ENCODE measurements at regions not wholly inside any gene's neighbourhood (a gene's known extent, or its start where the extent isn't known, plus 50 kb on each side); places are given as distances from the start of the nearest gene placed in this dataset.

DNA sequence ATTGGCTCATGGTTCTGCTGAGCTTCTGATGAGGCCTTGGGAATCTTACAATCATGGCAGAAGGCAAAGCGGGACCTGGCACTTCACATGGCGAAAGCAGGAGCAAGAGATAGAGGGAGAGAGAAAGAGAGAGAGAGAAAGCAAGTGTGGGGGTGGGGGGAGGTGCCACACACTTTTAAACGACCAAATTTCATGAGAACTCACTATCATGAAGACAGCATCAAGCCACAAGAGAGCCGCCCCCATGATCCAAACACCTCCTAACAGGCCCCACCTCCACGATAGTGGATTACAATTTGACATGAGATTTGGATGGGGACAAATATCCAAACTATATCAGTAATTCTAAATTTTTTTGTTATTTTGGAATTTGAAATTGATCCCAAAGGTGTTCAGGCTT, 553.9 kb downstream of the PRR16 start:
- H3K4me3 ChIP-seq (ENCODE audit: low read depth, poor library complexity, severe bottlenecking) = no peak overlapping the region
- intact Hi-C loops (cut with DNase I; ENCODE audit: low total_unique reads) = no loop called here
- TF ChIP-seq, protein P1, sequence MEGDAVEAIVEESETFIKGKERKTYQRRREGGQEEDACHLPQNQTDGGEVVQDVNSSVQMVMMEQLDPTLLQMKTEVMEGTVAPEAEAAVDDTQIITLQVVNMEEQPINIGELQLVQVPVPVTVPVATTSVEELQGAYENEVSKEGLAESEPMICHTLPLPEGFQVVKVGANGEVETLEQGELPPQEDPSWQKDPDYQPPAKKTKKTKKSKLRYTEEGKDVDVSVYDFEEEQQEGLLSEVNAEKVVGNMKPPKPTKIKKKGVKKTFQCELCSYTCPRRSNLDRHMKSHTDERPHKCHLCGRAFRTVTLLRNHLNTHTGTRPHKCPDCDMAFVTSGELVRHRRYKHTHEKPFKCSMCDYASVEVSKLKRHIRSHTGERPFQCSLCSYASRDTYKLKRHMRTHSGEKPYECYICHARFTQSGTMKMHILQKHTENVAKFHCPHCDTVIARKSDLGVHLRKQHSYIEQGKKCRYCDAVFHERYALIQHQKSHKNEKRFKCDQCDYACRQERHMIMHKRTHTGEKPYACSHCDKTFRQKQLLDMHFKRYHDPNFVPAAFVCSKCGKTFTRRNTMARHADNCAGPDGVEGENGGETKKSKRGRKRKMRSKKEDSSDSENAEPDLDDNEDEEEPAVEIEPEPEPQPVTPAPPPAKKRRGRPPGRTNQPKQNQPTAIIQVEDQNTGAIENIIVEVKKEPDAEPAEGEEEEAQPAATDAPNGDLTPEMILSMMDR (IDR thresholded peaks at IDR 0.05) = no peak
- no peak for TF ChIP-seq POLR2A (IDR thresholded peaks at IDR 0.05)
- no peak for DNase-seq (ENCODE audit: low spot score in 2 of 2)
- 87% methylated on average over 5 of the region's 5 CpGs for WGBS, 2 donors

DNA sequence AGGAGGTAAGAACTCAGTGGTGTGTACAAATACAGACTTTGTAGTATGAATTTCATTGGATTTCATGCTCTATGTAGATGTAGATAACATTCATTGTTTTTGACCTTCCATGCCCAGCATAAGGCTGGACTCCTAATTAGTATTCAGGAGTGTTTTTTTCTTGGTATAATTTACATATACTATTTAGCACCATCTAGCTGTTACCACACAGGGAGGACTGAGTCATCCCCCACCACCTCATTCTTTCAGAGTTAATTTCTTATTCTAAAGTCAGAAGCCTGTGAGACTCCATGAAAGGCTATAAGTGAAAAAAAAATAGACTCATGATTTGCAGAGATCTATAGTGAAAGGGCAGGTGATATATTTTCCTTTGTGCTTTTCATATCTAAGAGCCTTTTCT, 555.0 kb downstream of the PRR16 start:
- intact Hi-C loops (cut with DNase I; ENCODE audit: low total_unique reads) = no loop called here
- no peak for DNase-seq (ENCODE audit: low spot score in 2 of 2)
- H3K4me3 ChIP-seq (ENCODE audit: low read depth, poor library complexity, severe bottlenecking) = no peak overlapping the region
- TF ChIP-seq POLR2A (IDR thresholded peaks at IDR 0.05) = no peak
- TF ChIP-seq, protein P1 (IDR thresholded peaks at IDR 0.05) = no peak

DNA sequence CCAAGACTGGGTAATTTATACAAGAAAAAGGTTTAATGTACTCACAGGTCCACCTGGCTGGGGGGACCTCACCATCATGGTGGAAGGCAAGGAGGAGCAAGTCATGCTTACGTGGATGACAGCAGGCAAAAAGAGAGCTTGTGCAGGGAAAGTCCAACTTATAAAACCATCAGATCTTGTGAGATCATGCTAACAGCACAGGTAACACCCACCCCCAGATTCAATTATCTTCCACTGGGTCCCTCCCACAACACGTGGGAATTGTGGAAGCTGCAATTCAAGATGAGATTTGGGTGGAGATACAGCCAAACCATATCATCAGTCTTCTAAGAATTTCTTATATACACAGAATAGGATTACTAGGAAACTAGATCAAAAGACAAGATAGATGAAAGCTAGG, 555.6 kb downstream of the PRR16 start:
- intact Hi-C loops (cut with DNase I; ENCODE audit: low total_unique reads) = no loop called here
- WGBS, 2 donors = 45 to 53% methylated on average over 2 of the region's 2 CpGs

DNA sequence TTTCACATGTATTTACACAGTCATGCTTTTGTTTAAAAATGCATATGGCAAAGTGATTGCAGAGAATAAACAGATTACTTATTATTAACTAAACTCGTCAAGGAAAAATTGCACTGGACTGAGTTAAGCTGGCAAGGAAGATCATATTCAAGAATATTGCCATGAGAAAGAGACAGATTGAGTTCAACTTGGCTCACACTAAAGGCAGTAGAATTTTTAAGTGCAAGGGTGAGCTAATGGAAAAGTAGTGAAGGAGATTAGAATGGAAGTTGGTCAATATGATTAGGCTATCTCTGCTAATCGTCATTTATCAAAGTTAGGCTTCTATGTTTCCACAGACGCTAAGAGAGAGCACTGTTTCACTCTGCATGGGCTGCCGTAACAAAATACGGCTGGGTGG, 557.6 kb downstream of the PRR16 start:
- intact Hi-C loops (cut with DNase I; ENCODE audit: low total_unique reads) = no loop called here
- 64 to 79% methylated on average over 5 of the region's 5 CpGs for WGBS, 2 donors
- TF ChIP-seq, protein P1 (IDR thresholded peaks at IDR 0.05) = no peak
- no peak for TF ChIP-seq POLR2A (IDR thresholded peaks at IDR 0.05)
- no peak overlapping the region for H3K4me3 ChIP-seq (ENCODE audit: low read depth, poor library complexity, severe bottlenecking)
- no peak for DNase-seq (ENCODE audit: low spot score in 2 of 2)

More for the DNA sequence above, 555.6 kb downstream of the PRR16 start:
- no peak for DNase-seq (ENCODE audit: low spot score in 2 of 2)
- TF ChIP-seq, protein P1 (IDR thresholded peaks at IDR 0.05) = no peak
- no peak for TF ChIP-seq POLR2A (IDR thresholded peaks at IDR 0.05)
- H3K4me3 ChIP-seq (ENCODE audit: low read depth, poor library complexity, severe bottlenecking) = no peak overlapping the region

DNA sequence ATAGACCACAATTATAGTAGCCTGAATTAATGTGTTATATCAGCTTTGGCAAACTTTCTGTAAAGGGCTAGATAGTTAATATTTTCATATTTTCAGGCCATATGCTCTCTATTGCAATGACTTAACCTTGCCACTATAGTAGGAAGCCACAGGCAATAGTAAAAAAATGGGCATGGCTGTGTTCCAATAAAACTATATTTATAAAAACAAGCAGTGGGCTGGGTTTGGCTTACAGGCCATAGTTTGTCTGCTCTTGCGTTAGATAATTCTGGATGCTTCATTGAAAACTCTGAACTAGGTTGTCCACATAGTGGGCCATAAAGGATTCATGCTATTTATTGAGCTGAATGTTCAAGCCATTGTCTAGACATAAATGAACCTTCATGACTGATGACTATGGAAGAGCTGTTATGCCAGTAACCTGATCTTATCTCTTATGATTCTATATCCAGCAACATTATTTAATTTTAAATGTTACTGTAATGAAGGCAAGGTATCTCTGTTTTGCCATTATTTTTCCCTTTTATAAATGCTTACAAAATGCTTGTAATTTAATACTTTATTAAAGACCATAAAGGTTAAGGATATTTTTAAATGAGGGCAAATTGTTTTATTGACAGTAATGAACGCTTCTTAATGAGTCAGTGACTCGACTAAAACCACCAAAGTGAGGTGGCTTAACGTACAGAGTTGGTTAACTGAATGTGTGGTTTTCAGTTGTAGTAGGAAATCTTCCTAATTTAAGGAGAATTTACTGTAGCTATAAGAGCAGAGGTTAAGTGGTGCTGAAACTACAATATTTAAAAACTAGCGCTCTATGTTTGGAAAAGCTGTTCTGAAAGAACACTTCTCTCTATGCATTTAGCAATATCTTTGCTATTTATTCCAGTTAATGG, 560.6 kb downstream of the PRR16 start:
- TF ChIP-seq POLR2A (IDR thresholded peaks at IDR 0.05) = no peak
- TF ChIP-seq, protein P1 (IDR thresholded peaks at IDR 0.05) = no peak
- H3K4me3 ChIP-seq (ENCODE audit: low read depth, poor library complexity, severe bottlenecking) = no peak overlapping the region
- WGBS, 2 donors = 74 to 84% methylated on average over 5 of the region's 5 CpGs
- DNase-seq (ENCODE audit: low spot score in 2 of 2) = no peak
- intact Hi-C loops (cut with DNase I; ENCODE audit: low total_unique reads) = no loop called here

DNA sequence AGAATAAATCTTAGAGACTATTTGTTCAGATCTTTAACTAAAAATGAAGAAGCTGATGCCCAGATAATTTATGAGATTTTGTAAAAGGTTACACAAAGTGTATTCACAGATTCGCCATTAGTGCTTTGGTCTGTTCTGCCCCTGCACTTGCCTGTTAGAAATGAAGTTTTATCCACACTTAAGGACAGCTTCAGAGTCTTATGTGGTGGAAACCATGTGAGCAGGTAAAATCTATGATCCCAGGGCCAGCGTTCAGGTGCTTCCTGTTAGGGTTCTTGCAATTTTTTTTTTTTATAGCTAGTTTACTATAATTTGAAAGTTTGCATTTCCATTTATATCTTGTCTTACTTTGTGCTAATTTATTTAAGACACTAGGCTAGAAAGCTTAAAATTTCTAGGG, 561.6 kb downstream of the PRR16 start:
- no peak for TF ChIP-seq POLR2A (IDR thresholded peaks at IDR 0.05)
- TF ChIP-seq, protein P1 (IDR thresholded peaks at IDR 0.05) = no peak
- intact Hi-C loops (cut with DNase I; ENCODE audit: low total_unique reads) = no loop called here

More for the DNA sequence above, 561.6 kb downstream of the PRR16 start:
- WGBS, 2 donors = 82 to 84% methylated on average over 2 of the region's 2 CpGs
- H3K4me3 ChIP-seq (ENCODE audit: low read depth, poor library complexity, severe bottlenecking) = no peak overlapping the region
- no peak for DNase-seq (ENCODE audit: low spot score in 2 of 2)

All from lower leg skin (tissue), 4 donors.